Hematopoietic multipotent progenitor cell (in vitro differentiated cells): ENCODE measurements at regions not wholly inside any gene's neighbourhood (a gene's known extent, or its start where the extent isn't known, plus 50 kb on each side); places are given as distances from the start of the nearest gene placed in this dataset.
A peak's percentile ranks its signal among the peaks of the same experiment; 100 is the strongest.

ENCODE experiments used
- DNase-seq, 3 donors: peaks; one replicate each; pipeline ENCODE4 v3.0.0-alpha.2; 2011 to 2015; ENCODE audit warnings: low read depth in 2 of 3, low spot score in 2 of 3

- DNase-seq: no peak
These were observed 3900.0 kb upstream of the OR11H1 start for GRCh38 chr22:11627798-11628650.

- DNase-seq: no peak
These were observed 3899.1 kb upstream of the OR11H1 start for GRCh38 chr22:11628651-11629511.

- DNase-seq: no peak
These were observed 3898.2 kb upstream of the OR11H1 start for GRCh38 chr22:11629661-11630385.

GRCh38 chr22:11630386-11631084 is 3897.5 kb upstream of the OR11H1 start:
- DNase-seq: peak in 1 of 3 donors; percentile 2
